MM.1S (cell line): ENCODE measurements at regions not wholly inside any gene's neighbourhood (a gene's known extent, or its start where the extent isn't known, plus 50 kb on each side); places are given as distances from the start of the nearest gene placed in this dataset.

ENCODE experiments used
- DNase-seq: peaks from one replicate; pipeline ENCODE4 v3.0.0-alpha.2; 2015
- H2AFZ ChIP-seq: fragments of 300-600 bp; sonication (generic); 2 replicates; pipeline ENCODE4 v1.6.0; 2016; ENCODE audit warnings: antibody characterized with exemption, low read length
- H3F3A ChIP-seq: fragments of 300-600 bp; sonication (generic); 2 replicates; pipeline ENCODE4 v1.6.1; 2016; ENCODE audit warnings: mild to moderate bottlenecking, antibody characterized with exemption, low read length, moderate library complexity, mixed read lengths; ENCODE audit not compliant: insufficient read depth
- H3K27ac ChIP-seq: fragments of 300-600 bp; sonication (generic); 2 replicates; pipeline ENCODE4 v1.5.1; 2016; ENCODE audit warnings: mild to moderate bottlenecking, low read length
- H3K27me3 ChIP-seq: fragments of 300-600 bp; sonication (generic); replicated peaks from 2 replicates; pipeline ENCODE4 v1.6.0; 2016; ENCODE audit warnings: low read length; ENCODE audit not compliant: insufficient read depth
- H3K36me3 ChIP-seq: fragments of 300-600 bp; sonication (generic); replicated peaks from 2 replicates; pipeline ENCODE4 v1.6.1; 2016; ENCODE audit warnings: mild to moderate bottlenecking, low read length, mixed read lengths; ENCODE audit not compliant: insufficient read depth
- H3K4me1 ChIP-seq: fragments of 300-600 bp; sonication (generic); 2 replicates; pipeline ENCODE4 v1.6.1; 2016; ENCODE audit warnings: low read length, mixed read lengths
- H3K4me2 ChIP-seq: fragments of 300-600 bp; sonication (generic); 2 replicates; pipeline ENCODE4 v1.6.0; 2016; ENCODE audit warnings: low read depth, low read length
- H3K4me3 ChIP-seq: fragments of 300-600 bp; sonication (generic); 2 replicates; pipeline ENCODE4 v1.5.1; 2016; ENCODE audit warnings: low read length, mixed read lengths
- H3K79me2 ChIP-seq: fragments of 300-600 bp; sonication (generic); 2 replicates; pipeline ENCODE4 v1.6.1; 2016; ENCODE audit warnings: mixed run types, low read length, mixed read lengths
- H3K9ac ChIP-seq: fragments of 300-600 bp; sonication (generic); 2 replicates; pipeline ENCODE4 v1.6.1; 2016; ENCODE audit warnings: low read length, mixed read lengths
- H3K9me2 ChIP-seq: fragments of 300-600 bp; sonication (generic); replicated peaks from 2 replicates; pipeline ENCODE4 v1.6.1; 2016; ENCODE audit warnings: mild to moderate bottlenecking, low read length, mixed read lengths; ENCODE audit not compliant: insufficient read depth
- H3K9me3 ChIP-seq: fragments of 300-600 bp; sonication (generic); replicated peaks from 2 replicates; pipeline ENCODE4 v1.6.1; 2016; ENCODE audit warnings: mild to moderate bottlenecking, low read length, mixed read lengths; ENCODE audit not compliant: insufficient read depth
- H4K20me1 ChIP-seq: fragments of 300-600 bp; sonication (generic); 2 replicates; pipeline ENCODE4 v1.6.1; 2016; ENCODE audit warnings: mild to moderate bottlenecking, low read length, moderate library complexity, mixed read lengths; ENCODE audit not compliant: insufficient read depth
- EZH2 ChIP-seq: fragments of 300-600 bp; sonication (generic); optimal IDR thresholded peaks from 2 replicates; pipeline ENCODE3; 2017; ENCODE audit warnings: low read depth, mild to moderate bottlenecking, antibody characterized with exemption, low read length, mixed read lengths
- EZH2phosphoT487 ChIP-seq: fragments of 300-600 bp; sonication (generic); IDR thresholded peaks from 2 replicates; pipeline ENCODE4 v1.6.1; 2018; ENCODE audit warnings: antibody characterized with exemption, low read length
- TF ChIP-seq, protein P1 (sequence below): fragments of 300-600 bp; sonication (generic); IDR thresholded peaks from 2 replicates; pipeline ENCODE4 v1.5.1; 2016; ENCODE audit warnings: antibody characterized with exemption, low read length, mixed read lengths

DNA sequence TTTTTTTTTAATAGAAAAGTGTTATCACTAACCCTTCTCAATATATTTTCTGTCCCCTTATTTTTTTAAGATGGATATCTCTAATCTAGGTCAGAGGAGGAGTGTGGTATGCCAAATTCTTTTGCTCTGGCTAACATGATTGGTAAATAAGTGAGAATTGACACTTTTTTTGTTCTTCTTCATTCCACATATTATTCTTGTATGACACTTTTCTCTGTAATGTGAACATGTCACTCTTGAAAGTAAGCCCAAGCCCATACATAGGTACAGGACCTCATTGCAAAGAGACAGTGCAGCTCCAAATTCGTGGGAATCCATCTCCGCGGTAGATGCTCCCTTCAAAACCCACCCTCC lies 142.5 kb upstream of the TCF21 start:
- H3K27me3 ChIP-seq: no peaks in the 10 kb centered on the region
- no peaks in the 10 kb centered on the region for H3K36me3 ChIP-seq
- H3K9me3 ChIP-seq: no peaks in the 10 kb centered on the region
- H3K27ac ChIP-seq: no peak overlapping the region
- H3K4me3 ChIP-seq: no peak overlapping the region
- no peaks in the 10 kb centered on the region for H4K20me1 ChIP-seq
- TF ChIP-seq EZH2phosphoT487: no peak
- TF ChIP-seq, protein P1, sequence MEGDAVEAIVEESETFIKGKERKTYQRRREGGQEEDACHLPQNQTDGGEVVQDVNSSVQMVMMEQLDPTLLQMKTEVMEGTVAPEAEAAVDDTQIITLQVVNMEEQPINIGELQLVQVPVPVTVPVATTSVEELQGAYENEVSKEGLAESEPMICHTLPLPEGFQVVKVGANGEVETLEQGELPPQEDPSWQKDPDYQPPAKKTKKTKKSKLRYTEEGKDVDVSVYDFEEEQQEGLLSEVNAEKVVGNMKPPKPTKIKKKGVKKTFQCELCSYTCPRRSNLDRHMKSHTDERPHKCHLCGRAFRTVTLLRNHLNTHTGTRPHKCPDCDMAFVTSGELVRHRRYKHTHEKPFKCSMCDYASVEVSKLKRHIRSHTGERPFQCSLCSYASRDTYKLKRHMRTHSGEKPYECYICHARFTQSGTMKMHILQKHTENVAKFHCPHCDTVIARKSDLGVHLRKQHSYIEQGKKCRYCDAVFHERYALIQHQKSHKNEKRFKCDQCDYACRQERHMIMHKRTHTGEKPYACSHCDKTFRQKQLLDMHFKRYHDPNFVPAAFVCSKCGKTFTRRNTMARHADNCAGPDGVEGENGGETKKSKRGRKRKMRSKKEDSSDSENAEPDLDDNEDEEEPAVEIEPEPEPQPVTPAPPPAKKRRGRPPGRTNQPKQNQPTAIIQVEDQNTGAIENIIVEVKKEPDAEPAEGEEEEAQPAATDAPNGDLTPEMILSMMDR: no peak
- no peak for TF ChIP-seq EZH2
- no peak overlapping the region for H3K9ac ChIP-seq
- H3F3A ChIP-seq: no peaks in the 10 kb centered on the region
- no peaks in the 10 kb centered on the region for H3K9me2 ChIP-seq
- H3K4me2 ChIP-seq: no peak overlapping the region
- no peak overlapping the region for H2AFZ ChIP-seq
- H3K4me1 ChIP-seq: no peaks in the 10 kb centered on the region
- no peaks in the 10 kb centered on the region for H3K79me2 ChIP-seq
- DNase-seq: no peak

DNA sequence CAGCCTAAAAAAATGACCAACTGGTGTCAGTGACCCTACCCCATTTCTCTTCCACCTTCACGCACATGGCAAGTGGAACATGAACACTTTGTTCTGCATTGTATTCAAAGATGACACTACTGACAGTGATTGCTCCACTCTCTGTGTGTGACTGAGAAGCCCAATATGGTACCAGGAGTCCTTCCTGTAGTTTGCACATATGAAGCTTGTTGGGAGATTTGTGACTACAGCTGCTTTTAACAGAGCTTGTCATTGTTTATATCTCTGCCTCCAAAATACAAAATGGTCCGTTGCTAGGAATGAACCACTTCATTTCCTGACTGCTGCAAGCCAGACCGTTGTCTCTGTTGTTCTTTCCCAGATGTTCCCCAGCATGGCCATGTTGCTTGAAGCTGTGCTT lies 140.3 kb upstream of the TCF21 start:
- Histone ChIP-seq H3K4me1 (no peaks in the 10 kb centered on the region), H3K9ac (no peak overlapping the region), H3K27me3 (no peaks in the 10 kb centered on the region), H3K4me3 (no peak overlapping the region), H3K4me2 (no peak overlapping the region), H2AFZ (no peak overlapping the region), H3K27ac (no peak overlapping the region), H3K36me3 (no peaks in the 10 kb centered on the region), H3F3A (no peaks in the 10 kb centered on the region), H3K79me2 (no peaks in the 10 kb centered on the region), H3K9me2 (no peaks in the 10 kb centered on the region), H4K20me1 (no peaks in the 10 kb centered on the region), H3K9me3 (no peaks in the 10 kb centered on the region)
- no peak for TF ChIP-seq EZH2phosphoT487
- TF ChIP-seq EZH2: no peak
- TF ChIP-seq, protein P1: no peak
- no peak for DNase-seq

DNA sequence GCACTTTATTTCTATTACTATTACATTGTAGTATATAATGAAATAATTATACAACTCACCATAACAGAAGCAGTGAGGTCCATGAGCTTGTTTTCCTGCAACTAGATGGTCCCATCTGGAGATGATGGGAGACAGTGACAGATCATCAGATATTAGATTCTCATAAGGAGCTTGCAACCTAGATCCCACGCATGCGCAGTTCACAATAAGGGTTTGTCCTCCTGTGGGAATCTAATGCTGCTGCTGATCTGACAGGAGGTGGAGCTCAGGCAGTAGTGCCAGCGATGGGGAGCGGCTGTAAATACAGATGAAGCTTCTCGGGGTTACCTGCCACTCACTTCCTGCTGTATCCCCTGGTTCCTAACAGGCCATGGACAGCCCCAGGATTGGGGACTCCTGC lies 139.5 kb upstream of the TCF21 start:
- Histone ChIP-seq H3K9me2 (no peaks in the 10 kb centered on the region), H3F3A (no peaks in the 10 kb centered on the region), H3K4me3 (no peak overlapping the region), H3K27ac (no peak overlapping the region), H3K4me1 (no peaks in the 10 kb centered on the region), H3K9me3 (no peaks in the 10 kb centered on the region), H3K36me3 (no peaks in the 10 kb centered on the region), H3K9ac (no peak overlapping the region), H3K79me2 (no peaks in the 10 kb centered on the region), H2AFZ (no peak overlapping the region), H4K20me1 (no peaks in the 10 kb centered on the region), H3K27me3 (no peaks in the 10 kb centered on the region), H3K4me2 (no peak overlapping the region)
- no peak for DNase-seq
- TF ChIP-seq, protein P1: no peak
- TF ChIP-seq EZH2phosphoT487 (no peak), EZH2 (no peak)
